Head of caudate nucleus (tissue), 42 donors: ENCODE measurements at regions not wholly inside any gene's neighbourhood (a gene's known extent, or its start where the extent isn't known, plus 50 kb on each side); places are given as distances from the start of the nearest gene placed in this dataset.
"Not testable (repeated sequence)": the region's sequence is repeated elsewhere in the genome, so short reads cannot be mapped to it uniquely, and the experiment has no call there.

Source experiments
- DNase-seq, 42 donors: peaks; one replicate each; pipeline versions ENCODE4 v3.0.0 to v3.0.0-alpha.2; 2020 to 2021; ENCODE audit warnings: mixed read lengths in 7 of 42
- intact Hi-C: fragments of 100-400 bp; cut with DNase I; formaldehyde crosslinking; loops from one replicate; pipeline ENCODE4 v1.15.0; 2022

DNA sequence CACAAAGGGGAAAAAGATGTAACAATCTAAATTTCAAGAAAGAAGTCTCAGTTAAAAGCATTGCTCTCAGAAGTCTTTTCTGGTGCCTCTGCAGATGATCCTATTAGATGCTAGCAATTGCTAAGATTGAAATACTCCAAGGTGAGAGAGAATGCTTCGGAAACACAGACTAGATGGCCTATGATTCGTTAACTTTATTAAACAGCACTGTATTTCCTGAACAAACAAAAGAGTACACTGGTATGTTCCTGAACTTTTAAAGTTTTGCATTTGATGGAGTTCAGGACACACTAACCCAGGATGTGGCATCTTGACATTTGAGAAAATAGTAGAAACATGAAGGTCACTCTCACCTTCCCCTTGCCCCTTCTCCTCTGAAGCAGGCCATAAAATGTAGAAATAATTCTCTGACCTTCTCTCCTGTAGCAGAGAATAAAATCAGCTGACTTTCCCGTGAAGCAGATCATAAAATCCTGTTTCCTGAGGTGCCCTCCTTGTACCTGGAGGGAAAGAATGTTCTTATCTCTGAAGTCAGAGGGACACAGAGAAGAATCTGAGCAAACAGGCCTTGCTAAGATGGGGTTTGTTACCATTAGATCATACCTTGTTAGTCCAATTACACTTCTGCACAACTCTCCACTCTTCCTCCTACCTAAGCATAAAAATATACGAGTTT is 142.9 kb upstream of the USP25 start:
- intact Hi-C loops = loop anchor here (5.0 kb wide), 1 partner anchor 1330 kb away; no protein-coding TSS in a partner anchor

DNA sequence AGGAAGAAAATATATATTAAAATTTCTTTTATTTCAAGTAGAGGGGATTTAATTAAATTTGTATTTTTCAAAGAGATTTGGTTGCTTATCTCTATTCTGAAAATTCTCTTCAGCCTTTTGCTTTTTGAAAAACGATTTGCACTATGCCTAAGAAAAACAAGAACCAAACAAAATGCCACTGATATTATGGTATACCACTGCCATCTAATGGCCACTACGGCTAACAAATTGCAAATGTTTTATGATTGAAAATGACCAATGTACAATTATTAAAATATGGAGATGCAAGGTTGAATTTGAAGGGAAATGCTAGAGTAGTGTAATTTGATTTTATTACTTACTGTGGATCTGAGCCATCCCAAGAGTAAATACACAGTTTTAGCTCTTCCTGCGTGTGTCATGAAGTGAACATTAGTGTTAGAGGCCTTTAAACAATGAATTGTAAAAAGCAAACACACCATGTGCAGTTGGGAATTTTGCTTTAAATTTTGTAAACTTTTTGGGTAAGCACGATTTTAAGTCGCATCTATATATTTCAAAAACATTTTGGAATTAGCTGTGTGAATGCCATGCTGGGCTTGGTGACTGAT is 137.4 kb upstream of the USP25 start:
- DNase-seq = peak in 4 of 42 donors; percentile 12 to 57 (median 22)
- intact Hi-C loops = no loop called here

More for the DNA sequence above, 142.9 kb upstream of the USP25 start:
- no peak for DNase-seq

- intact Hi-C loops = no loop called here
- DNase-seq = no peak
Measured at GRCh38 chr21:15592957-15593356, 136.8 kb upstream of the USP25 start.

GRCh38 chr21:15601390-15601789 is 128.4 kb upstream of the USP25 start:
- DNase-seq = no peak
- intact Hi-C loops = no loop called here

- intact Hi-C loops = no loop called here
- DNase-seq = peak in 20 of 42 donors; percentile 4 to 69 (median 22)
Measured at GRCh38 chr21:15604413-15604812, 125.4 kb upstream of the USP25 start.

- intact Hi-C loops = no loop called here
- DNase-seq = no peak
Measured at GRCh38 chr21:15614766-15615165, 115.0 kb upstream of the USP25 start.

GRCh38 chr21:15616864-15617574 is 112.8 kb upstream of the USP25 start:
- peak in 10 of 42 donors; percentile 6 to 59 (median 24) for DNase-seq
- intact Hi-C loops = no loop called here

DNA sequence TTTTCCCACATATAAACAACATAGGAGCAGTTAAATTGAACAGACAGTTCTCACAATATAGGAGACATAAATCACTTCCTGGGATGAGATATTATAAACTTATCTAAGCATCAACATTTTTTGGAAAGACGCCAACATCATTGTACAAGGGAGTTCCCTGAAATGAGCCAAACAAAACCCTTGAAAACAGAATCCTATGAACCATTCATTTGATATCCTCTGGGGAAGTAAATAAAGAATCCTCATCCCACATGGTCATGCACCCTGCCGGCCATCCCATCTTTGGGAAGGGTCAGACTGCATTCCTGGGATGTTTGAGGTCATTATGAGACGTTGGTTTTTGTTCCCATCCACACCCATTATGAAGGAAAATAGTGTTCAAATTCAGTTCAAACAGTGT is 111.8 kb upstream of the USP25 start:
- no peak for DNase-seq
- intact Hi-C loops = no loop called here

GRCh38 chr21:15620892-15621291 is 108.9 kb upstream of the USP25 start:
- DNase-seq = no peak
- intact Hi-C loops = no loop called here

DNA sequence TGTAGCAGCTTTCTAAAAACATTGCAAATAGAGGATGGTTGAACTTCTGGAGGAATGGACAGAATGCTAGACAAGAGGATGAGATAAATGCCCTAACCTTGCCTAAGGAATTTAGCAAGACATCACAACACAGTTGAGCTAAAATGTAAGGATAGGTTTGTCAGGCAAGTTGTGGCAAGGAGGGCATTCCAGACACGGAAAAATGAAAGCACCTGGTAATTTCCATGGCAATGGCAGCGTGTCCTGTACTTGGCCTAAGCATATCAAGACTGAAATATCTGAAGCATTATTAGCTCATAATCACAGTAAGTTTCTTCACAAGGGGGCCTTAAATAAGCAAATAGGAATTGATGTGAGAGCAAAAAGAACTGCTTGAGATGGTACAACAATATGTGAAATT is 105.1 kb upstream of the USP25 start:
- DNase-seq = no peak
- intact Hi-C loops = no loop called here

- no peak for DNase-seq
- intact Hi-C loops = no loop called here
Measured at GRCh38 chr21:15625363-15625762, 104.4 kb upstream of the USP25 start.

DNA sequence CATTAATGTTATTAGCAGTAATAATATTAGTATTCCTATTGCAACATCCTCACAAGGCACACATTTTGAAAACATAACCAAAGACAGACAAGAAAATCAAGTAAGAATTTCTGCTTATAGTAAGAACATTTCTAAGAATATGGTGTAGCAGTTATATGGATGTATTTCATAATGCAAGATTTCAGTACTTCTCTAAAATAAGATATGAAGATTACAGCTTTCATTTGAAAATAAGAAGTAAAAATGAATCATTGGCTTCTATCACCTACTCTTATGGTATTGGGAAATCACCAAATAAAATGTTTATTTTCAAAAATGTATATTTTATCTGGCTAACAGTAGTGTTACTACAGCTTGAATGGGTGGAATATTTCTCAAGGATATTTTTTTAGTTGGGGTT is 103.8 kb upstream of the USP25 start:
- intact Hi-C loops = no loop called here
- DNase-seq = no peak

DNA sequence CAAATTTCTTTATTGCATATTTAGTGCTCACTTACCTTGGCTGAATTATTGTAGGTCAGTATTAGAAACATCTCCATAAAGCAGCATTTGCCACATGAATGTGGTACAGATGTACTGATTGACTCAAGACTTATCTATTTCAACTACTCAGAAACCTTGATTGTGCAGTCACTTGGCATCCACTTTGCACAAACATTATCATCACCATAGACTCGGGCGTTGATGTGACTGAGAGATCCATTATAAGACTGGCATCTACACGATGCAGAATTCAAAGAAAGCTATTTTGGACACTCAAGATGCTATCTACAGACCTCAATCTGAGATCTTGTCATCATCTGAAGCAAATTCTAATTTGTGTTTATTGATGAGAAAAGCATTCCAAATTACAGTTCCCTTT is 102.8 kb upstream of the USP25 start:
- intact Hi-C loops = no loop called here
- no peak for DNase-seq

DNA sequence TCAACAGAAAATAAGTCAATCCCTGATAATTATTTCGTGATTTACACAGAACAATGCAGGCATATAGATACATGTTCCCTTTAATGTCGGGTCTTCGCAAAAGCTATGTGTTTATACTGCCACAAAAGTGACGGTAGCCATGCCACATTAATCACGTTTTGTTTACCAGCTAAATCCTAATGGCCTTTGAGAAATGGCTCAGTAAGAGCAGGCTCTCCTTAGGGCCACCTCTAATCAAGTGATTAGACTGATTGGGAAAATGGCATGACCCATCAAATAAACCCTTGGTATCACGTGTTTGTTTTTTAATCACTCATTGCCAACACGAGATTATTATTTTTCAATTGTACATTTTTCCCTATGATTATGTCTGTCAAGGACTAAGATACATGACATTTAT is 102.0 kb upstream of the USP25 start:
- intact Hi-C loops = no loop called here

GRCh38 chr21:15631342-15631741 is 98.4 kb upstream of the USP25 start:
- no peak for DNase-seq
- intact Hi-C loops = no loop called here

More for the DNA sequence above, 102.0 kb upstream of the USP25 start:
- DNase-seq = no peak

DNA sequence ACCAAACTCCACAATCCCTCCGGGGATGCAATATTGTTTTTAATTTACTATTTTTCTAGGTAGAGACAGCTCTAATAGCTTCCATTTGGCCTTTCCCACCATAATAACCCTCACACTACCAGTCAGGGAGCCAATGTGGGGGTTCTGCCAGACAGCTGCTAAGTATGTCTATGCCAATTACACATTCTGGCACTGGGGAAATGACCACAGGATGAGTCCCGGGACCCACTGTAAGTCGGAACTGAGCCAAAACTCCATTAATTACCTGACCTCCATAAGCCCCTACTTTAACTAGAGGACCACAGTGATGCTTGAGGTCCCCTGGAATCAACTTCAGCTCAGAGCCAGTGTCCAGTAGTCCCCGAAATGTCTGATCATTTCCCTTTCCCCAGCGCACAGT is 95.2 kb upstream of the USP25 start:
- intact Hi-C loops, DNase-seq: not testable (repeated sequence)

DNA sequence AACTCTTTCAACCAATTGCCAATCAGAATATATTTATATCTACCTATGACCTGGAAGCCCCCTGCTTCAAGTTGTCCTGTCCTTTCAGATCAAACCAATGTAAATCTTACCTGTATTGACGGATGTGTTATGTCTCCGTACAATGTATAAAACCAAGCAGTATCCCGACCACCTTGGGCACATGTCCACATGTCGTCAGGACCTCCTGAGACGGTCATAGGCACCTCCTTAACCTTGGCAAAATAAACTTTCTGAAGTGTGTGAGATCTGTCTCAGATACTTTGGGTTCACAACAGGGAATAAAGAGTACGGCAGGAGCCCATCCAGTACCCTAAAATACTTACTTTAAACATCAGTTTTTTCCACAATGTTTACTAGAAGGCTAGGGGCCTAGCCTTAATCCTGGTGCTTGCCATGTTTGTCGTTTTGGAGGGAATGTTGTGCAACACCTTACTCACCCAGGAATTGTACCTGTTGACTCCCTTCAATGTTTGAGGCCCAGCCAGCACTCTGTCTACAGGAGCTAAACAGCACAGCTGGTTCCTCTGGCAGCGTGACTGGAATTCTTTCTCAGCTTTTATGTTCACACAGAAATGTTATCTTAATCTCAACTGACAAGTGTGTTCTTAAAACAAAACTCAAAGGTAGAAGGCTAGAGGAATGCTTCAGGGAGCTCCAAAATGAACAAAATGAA is 90.8 kb upstream of the USP25 start:
- peak in 14 of 42 donors; percentile 7 to 45 (median 23) for DNase-seq
- intact Hi-C loops = no loop called here

- DNase-seq, intact Hi-C loops: not testable (repeated sequence)
Measured at GRCh38 chr21:15640113-15640512, 89.7 kb upstream of the USP25 start.

- intact Hi-C loops = no loop called here
- no peak for DNase-seq
Measured at GRCh38 chr21:15644489-15644888, 85.3 kb upstream of the USP25 start.

DNA sequence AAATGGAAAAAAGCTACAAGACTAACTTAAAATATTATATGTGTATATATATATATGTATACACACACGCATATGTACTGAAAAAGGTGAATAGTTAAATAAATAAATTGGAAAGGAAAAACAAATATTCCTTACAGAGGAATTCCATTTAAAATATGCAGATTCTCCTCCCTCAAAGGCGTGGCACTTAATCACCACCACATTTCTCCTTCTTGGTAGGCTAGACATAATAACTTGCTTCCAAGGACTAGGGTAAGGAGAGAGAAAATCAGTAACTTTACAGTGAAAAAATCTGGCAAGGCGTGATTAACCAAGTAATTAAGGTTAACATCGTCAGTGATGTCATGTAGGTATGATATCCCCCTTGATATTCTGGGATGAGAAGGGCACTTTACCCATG is 84.0 kb upstream of the USP25 start:
- intact Hi-C loops = no loop called here
- DNase-seq = no peak
